NCI-H446 treated with DMSO at 0.1 percent for 48 hours (cell line): ENCODE measurements at regions not wholly inside any gene's neighbourhood (a gene's known extent, or its start where the extent isn't known, plus 50 kb on each side); places are given as distances from the start of the nearest gene placed in this dataset.
"Not testable (repeated sequence)": the region's sequence is repeated elsewhere in the genome, so short reads cannot be mapped to it uniquely, and the experiment has no call there.

Experiments
- DNase-seq: peaks from one replicate; lab custom pipeline; 2025; lab: John Stamatoyannopoulos, UW

DNA sequence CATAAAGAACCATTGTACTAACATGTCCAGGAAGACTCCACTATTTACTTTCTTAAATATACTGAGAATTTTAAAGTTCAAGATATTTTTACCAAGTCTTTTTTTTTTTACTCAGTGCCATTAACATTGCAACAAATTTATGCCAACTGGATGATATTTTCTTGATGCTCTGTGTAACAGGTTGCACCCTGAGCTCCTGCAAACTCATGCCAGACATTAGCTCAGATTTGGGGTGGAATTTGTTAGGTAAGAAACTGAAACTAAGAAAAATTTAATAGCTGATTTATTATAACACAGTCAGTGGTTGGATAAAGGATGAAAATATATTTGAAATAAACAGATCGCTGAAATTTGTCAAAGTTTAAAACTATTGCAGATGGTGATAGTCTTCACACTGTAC, 228.6 kb upstream of the SPHKAP start:
- DNase-seq: no peak

DNA sequence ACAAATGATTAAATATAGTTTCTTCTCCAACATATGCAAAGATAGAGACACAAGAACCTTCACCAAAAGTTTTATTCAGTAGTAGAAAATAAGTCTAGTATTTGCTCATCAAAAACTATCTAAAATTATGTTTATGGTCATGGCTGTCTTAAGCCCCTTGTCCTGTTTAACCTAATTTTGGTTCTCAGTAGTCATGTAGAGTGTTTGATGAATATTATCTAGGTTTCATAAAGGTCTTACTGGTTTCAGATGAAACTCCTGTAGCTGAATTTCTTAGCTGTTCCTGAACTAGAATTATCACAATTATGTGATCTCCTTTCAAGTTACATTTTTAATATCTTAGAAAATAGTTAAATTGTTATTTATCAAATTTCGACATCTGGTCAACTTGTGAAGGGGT, 228.0 kb upstream of the SPHKAP start:
- DNase-seq: no peak

DNA sequence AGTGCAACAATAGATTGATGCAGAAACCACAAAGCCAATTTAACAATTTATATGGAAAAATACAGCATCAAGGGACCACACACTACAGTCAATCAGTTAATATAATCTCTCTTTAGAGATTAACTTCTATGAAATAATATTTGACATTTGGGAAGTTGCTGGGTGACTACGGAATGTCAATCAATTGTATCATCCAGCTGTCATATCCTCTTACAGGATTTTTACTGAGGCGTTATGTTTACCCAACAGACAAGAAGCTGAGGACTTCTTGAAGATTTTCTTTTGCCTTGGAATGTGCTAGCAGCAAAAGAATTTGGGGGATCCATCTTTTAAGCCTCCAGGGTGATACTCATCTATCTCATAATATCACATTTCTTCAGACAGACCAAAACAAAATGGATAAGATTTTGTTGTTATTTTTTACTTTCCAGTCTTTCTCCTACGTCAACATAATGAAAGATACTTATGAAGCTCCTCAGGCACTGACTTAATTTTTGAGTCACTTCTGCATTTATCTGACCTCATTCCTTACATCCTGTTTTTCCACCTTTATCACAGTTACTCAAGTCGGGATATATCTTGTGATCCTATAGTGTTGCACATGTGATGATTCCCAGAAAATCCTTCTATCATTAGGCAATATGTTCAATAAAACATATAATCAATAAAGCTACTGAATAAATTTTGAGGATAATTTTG, 227.2 kb upstream of the SPHKAP start:
- DNase-seq: no peak

DNA sequence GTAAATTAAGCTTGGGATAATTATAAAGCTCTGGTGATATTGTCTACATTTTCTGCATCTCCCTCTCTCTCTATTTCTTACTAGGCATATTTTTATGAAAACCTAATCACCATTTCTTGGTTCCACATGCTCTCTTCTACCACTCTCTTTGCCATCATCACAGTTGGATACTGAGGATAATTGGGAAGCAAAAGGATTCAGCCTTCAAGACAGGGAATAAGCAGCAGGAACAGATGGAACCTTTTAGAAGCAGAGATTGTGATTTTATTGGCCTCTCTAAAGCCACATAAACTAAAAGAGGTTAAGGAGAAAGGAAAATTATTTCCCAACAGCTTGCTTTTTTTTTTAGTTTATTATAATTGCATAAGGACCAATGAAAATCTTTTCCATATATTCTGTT, 226.3 kb upstream of the SPHKAP start:
- DNase-seq: no peak

- DNase-seq: no peak
Observed at GRCh38 chr2:228401065-228401912, 219.8 kb upstream of the SPHKAP start.

- no peak for DNase-seq
Observed at GRCh38 chr2:228387776-228388175, 206.3 kb upstream of the SPHKAP start.

DNA sequence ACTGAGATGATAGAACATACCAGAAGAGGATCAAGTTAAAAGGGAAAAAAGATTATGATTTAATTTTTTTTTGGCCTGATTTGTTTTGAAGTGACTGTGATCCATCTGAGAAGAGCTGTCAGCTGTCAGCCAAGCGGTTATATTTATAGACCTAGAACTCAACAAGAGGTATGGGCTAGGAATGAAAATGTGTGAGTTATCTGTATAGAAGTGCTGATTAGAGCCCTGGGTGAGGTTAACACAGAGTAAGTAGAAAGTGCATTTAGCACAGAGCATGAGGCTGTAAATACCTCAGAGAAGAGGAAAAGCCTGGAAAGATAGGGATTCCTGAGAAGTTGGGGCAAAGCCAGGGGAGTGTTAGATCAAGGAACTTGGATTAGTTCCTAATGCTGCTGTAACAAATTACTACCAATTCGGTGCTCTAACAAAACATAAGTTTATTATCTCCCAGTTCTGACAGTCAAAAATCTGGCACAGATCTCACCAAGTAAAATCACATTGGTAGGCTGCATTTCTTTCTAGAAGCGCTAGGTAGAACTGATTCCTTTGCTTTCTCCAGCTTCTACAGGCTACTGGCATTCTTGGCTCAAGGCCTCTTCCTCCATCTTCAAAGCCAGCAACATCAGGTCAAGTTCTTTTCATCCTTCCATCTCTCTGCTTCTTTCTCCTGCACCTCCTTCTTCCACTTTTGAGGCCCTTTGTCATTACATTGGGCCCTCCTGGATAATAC, 197.4 kb upstream of the SPHKAP start:
- DNase-seq: peak; percentile 13

DNA sequence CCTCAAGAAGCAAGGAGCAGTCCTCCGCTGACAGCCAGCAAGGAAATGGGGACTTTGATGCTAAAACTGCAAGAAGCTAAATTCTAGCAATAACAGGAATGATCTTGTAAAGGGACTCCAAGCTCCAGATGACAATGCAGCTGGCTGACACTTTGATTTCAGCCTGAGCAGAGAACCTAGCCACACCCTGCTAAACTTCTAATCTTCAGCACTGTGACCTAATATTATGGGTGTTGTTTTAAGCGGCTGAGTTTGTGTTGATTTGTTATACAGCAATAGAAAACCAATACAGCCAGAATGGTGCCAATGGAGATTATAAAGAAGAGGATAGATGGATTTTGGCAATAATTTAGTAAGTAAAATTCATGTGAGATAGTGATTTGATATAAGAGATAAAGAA, 196.7 kb upstream of the SPHKAP start:
- DNase-seq: no peak

DNA sequence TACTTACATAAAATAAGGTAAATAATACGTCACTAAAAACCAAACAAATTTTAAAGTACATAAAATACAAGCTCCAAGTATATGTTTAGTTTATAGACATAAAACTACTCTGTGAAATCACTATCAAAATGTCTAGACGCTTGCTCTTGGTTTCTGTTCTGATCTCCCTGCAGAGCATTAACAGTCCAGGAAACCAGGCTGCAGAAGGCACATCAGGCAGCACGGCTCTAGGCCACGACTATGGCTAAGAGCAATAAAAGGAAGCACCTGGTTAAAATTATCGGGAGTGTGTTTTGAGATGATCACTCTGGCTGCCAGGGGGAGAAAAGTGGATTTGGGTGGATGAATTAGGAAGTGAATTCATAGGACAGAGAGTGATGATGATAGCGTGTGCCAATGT, 196.0 kb upstream of the SPHKAP start:
- no peak for DNase-seq

GRCh38 chr2:228374741-228375140, 193.3 kb upstream of the SPHKAP start:
- DNase-seq: peak; percentile 13

- DNase-seq: no peak
Observed at GRCh38 chr2:228373191-228373590, 191.7 kb upstream of the SPHKAP start.

DNA sequence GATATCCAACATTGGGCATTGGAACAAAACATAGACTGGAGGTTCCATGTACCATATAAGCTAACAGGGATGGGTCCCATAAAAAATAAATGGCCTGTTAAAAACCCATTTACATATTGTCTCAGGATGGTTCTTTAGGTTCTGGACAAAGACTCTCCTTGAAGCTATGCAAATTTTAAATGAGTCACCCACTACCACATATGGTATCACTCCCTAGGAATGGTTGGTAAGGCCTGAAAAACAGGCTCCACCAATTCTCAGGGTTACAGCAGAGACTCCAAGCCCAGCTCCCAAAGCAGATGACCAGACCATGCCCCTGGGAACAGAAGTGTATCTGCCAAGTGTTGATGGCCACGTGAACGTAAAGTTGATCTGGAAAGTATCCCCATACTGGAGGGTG, 190.7 kb upstream of the SPHKAP start:
- no peak for DNase-seq

DNA sequence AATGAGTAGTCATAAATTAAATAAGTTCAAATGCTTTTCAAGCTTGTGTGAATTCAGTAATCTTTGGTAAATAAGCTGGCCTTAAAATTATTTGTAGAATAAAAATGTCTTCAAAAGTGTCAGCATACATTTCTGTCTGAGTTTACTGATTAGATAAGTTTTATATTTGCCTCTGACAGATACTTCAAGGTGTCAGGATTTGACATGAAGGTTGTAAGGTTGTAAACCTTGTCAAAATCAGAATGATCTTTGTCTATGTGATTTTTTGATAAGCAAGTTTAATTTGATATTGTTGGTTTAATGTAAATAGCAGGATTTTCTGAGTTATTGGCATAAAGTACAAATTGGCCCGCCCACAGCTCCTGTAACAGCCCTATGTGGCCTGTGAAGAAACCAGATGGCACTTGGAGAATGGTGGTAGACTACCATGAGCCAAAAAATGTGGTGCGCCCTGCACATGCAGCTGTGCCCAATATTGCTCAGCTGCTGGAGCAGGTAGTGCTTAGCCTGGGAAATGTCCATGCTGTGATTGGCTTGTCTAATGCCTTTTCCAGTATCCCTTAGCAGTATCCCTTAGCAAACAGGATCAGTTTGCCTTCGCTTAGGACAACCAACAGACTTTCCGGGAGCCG, 188.0 kb upstream of the SPHKAP start:
- DNase-seq: peak; percentile 27

GRCh38 chr2:228367356-228367755, 185.9 kb upstream of the SPHKAP start:
- DNase-seq: no peak

DNA sequence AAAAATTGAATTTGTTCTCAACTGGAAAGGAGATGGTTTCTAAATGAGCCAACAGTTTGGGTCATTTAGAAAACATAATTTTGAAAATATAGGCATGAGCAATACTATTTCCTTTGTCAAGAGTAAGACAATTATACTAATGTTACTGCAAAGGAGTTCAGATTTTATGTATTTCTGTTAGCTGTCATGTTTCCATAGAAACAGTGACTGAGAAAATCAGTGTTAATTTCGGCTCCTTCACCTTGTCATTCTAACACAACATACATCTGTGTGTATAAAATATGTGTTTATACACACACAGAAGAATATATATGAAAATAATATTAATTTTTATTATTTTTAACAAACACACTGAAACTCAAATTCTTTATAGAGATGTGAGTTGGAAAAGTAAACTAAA, 178.0 kb upstream of the SPHKAP start:
- no peak for DNase-seq

- no peak for DNase-seq
Observed at GRCh38 chr2:228355897-228356296, 174.4 kb upstream of the SPHKAP start.

DNA sequence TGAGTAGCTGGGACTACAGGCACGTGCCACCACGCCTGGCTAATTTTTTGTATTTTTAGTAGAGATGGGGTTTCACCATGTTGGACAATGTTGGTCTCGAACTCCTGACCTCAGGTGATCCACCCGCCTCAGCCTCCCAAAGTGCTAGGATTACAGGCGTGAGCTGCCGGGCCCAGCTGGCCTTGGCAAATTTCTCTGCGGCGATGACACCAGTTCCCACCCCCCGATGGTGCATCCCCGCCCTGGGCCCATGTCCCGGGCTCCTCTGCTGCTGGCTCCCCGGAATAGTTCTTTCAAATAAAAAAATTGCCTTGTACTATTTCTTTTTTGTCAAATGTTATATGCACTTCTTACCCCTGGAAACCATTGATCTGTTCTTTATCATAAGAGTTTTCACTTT, 171.5 kb upstream of the SPHKAP start:
- not testable (repeated sequence) for DNase-seq

DNA sequence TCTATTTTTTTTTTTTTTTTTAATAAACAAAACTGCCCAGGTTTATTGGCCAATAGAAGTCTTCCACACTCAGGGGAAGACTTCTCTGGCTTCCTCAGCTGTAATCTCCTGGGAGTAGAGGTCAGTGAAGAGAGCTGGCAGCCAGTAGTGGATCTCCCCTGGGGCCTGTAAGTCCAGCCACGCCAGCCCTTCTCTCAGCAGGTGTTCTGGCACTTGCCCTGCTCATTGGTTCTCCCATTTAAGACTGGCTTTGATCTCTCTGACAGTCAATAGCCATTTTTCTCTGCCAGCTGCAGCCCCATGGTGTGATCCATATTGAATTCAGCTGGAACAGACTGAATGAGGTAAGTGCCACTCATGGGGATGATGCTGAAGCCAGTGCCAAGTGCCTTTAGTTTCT, 170.6 kb upstream of the SPHKAP start:
- DNase-seq: peak; percentile 36

- no peak for DNase-seq
Observed at GRCh38 chr2:228348516-228349064, 167.1 kb upstream of the SPHKAP start.

GRCh38 chr2:228344531-228344930, 163.0 kb upstream of the SPHKAP start:
- no peak for DNase-seq

- no peak for DNase-seq
Observed at GRCh38 chr2:228339525-228339924, 158.0 kb upstream of the SPHKAP start.

GRCh38 chr2:228334180-228334579, 152.7 kb upstream of the SPHKAP start:
- DNase-seq: no peak
